Kidney epithelial cell (primary cell): ENCODE measurements at regions not wholly inside any gene's neighbourhood (a gene's known extent, or its start where the extent isn't known, plus 50 kb on each side); places are given as distances from the start of the nearest gene placed in this dataset.

Source experiments
- DNase-seq: peaks from one replicate; pipeline ENCODE4 v3.0.0-alpha.2; 2010; ENCODE audit warnings: low read depth
- H3K27me3 ChIP-seq: 2 replicates; pipeline ENCODE4 v1.6.0; 2011; ENCODE audit warnings: low read length; ENCODE audit not compliant: control insufficient read depth, insufficient read depth
- H3K36me3 ChIP-seq: 2 replicates; pipeline ENCODE4 v1.5.1; 2011; ENCODE audit warnings: low read length; ENCODE audit not compliant: control insufficient read depth, insufficient read depth
- H3K4me3 ChIP-seq: 2 replicates; pipeline ENCODE4 v1.5.1; 2011; ENCODE audit warnings: low read depth, mild to moderate bottlenecking, control low read depth, low read length
- TF ChIP-seq, protein P1 (sequence below): IDR thresholded peaks from 2 replicates; pipeline ENCODE4 v1.5.1; 2011; ENCODE audit warnings: mild to moderate bottlenecking, moderate library complexity, low read length, control low read depth, inconsistent platforms; ENCODE audit not compliant: insufficient read depth, poor library complexity, severe bottlenecking

- Histone ChIP-seq H3K4me3 (no peak overlapping the region), H3K27me3 (no peaks in the 10 kb centered on the region), H3K36me3 (no peaks in the 10 kb centered on the region)
- TF ChIP-seq, protein P1, sequence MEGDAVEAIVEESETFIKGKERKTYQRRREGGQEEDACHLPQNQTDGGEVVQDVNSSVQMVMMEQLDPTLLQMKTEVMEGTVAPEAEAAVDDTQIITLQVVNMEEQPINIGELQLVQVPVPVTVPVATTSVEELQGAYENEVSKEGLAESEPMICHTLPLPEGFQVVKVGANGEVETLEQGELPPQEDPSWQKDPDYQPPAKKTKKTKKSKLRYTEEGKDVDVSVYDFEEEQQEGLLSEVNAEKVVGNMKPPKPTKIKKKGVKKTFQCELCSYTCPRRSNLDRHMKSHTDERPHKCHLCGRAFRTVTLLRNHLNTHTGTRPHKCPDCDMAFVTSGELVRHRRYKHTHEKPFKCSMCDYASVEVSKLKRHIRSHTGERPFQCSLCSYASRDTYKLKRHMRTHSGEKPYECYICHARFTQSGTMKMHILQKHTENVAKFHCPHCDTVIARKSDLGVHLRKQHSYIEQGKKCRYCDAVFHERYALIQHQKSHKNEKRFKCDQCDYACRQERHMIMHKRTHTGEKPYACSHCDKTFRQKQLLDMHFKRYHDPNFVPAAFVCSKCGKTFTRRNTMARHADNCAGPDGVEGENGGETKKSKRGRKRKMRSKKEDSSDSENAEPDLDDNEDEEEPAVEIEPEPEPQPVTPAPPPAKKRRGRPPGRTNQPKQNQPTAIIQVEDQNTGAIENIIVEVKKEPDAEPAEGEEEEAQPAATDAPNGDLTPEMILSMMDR: no peak
- no peak for DNase-seq
Observed at GRCh38 chr1:67579623-67580394, 105.2 kb upstream of the GADD45A start.

GRCh38 chr1:67580691-67581403 lies 104.2 kb upstream of the GADD45A start:
- TF ChIP-seq, protein P1: no peak
- Histone ChIP-seq H3K27me3 (no peaks in the 10 kb centered on the region), H3K4me3 (no peak overlapping the region), H3K36me3 (no peaks in the 10 kb centered on the region)
- DNase-seq: no peak

DNA sequence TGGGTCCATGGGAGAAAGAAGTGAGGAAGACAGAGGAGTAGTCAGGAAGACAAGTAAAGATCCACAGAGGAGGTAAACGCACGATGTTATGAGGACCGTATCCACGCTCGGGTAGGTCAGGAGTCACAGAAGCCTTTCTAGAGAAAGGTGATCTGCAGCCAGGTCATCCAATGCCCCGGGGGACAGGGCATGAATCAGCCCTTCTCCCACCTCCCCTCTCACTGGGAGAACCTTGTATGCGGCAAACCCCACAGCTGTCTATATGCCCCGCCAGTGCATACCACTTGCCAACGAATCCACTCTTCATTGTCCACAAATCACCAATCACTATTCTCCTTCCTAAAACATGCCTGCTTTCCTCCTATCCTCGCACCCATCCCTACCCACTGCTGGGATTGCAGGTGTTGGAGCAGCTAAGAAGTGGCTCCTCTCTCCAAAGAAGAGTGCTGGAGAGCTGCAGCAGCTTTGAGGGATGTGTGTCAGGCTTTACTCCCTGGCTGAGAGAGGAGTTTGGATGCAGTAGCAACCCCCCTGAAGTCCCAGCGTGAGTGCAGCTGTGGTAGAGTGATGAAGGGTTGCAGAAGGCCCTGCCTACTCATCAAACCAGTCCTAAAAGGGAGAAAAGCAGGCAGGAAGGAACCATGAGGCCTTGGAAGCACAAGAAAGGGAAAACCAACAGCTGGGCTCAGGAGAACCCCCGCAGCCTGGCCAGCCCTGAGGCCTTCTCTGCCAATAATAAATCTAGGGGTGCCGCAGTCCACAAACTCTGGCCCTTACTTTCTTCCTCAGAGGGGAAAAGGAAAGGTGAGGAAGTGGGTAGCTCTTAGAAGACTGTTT lies 102.2 kb upstream of the GADD45A start:
- TF ChIP-seq, protein P1: no peak
- DNase-seq: no peak
- Histone ChIP-seq H3K27me3 (no peaks in the 10 kb centered on the region), H3K4me3 (no peak overlapping the region), H3K36me3 (no peaks in the 10 kb centered on the region)

DNA sequence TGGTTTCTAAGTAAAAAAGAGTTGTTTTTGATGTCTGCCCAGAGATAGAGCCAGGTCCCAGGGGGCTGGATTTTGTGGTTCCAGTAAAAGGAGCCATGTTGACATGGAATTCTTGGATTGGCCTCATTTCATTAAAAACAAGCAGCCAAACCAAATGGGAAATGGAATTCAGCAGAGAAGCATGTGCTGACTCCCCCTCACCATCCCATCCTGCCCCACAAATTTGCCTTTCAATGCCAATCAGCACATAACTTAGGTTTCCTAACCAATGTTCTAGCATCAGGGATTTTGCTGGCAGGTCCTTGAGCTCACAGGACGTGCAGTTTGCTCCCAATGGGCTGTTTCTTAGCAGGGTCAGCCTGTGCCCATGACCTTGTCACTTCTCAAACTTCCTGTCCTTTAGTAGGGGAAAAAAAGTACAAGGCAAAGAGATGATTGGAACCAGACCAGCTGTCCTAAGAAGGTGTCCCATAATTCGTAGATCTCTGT lies 101.5 kb upstream of the GADD45A start:
- Histone ChIP-seq H3K27me3 (no peaks in the 10 kb centered on the region), H3K4me3 (no peak overlapping the region), H3K36me3 (no peaks in the 10 kb centered on the region)
- DNase-seq: no peak
- TF ChIP-seq, protein P1: no peak

- no peak for DNase-seq
- no peaks in the 10 kb centered on the region for H3K36me3 ChIP-seq
- H3K27me3 ChIP-seq: no peaks in the 10 kb centered on the region
- TF ChIP-seq, protein P1: no peak
- H3K4me3 ChIP-seq: no peak overlapping the region
Observed at GRCh38 chr1:67584938-67585337, 100.1 kb upstream of the GADD45A start.
